Small intestine (tissue), 7 donors: ENCODE measurements at regions not wholly inside any gene's neighbourhood (a gene's known extent, or its start where the extent isn't known, plus 50 kb on each side); places are given as distances from the start of the nearest gene placed in this dataset.
"Not testable (repeated sequence)": the region's sequence is repeated elsewhere in the genome, so short reads cannot be mapped to it uniquely, and the experiment has no call there.

Source experiments
- DNase-seq, 2 donors: peaks; one replicate each; pipeline versions ENCODE4 v3.0.0 to v3.0.0-alpha.2; 2013
- FAIRE-seq: peaks from 2 replicates; lab custom pipeline; 2012; peaks lifted over from hg19 to GRCh38; lab: Jason Lieb, UNC
- H3K27ac ChIP-seq, 3 donors: one replicate each; pipeline ENCODE4 v1.5.1; 2013; ENCODE audit warnings: low read length in 2 of 3, mild to moderate bottlenecking in 2 of 3, control low read depth in 1 of 3, inconsistent platforms in 1 of 3, low read depth in 1 of 3, moderate library complexity in 1 of 3
- H3K27me3 ChIP-seq, 3 donors: one replicate each; pipeline ENCODE4 v1.6.1; 2013; ENCODE audit warnings: low read length in 3 of 3, inconsistent platforms in 1 of 3; ENCODE audit not compliant: control insufficient read depth in 3 of 3, insufficient read depth in 3 of 3
- H3K36me3 ChIP-seq, 3 donors: one replicate each; pipeline ENCODE4 v1.6.1; 2013; ENCODE audit warnings: low read length in 3 of 3, inconsistent platforms in 1 of 3, low read depth in 1 of 3, mild to moderate bottlenecking in 1 of 3, moderate library complexity in 1 of 3; ENCODE audit not compliant: control insufficient read depth in 3 of 3, insufficient read depth in 2 of 3
- H3K4me1 ChIP-seq, 3 donors: one replicate each; pipeline ENCODE4 v1.6.1; 2013; ENCODE audit warnings: low read length in 2 of 3, inconsistent platforms in 1 of 3, low read depth in 1 of 3, mild to moderate bottlenecking in 1 of 3, moderate library complexity in 1 of 3; ENCODE audit not compliant: control insufficient read depth in 3 of 3, insufficient read depth in 2 of 3
- H3K4me3 ChIP-seq, 3 donors: one replicate each; pipeline ENCODE4 v1.5.1; 2013; ENCODE audit warnings: low read length in 3 of 3, control low read depth in 1 of 3, inconsistent platforms in 1 of 3, low read depth in 1 of 3, mild to moderate bottlenecking in 1 of 3, moderate library complexity in 1 of 3
- H3K9me3 ChIP-seq, 2 donors: one replicate each; pipeline ENCODE4 v1.6.1; 2013; ENCODE audit warnings: low read depth in 1 of 2, low read length in 1 of 2; ENCODE audit not compliant: control insufficient read depth in 2 of 2, insufficient read depth in 1 of 2
- WGBS, 3 donors: extraction: QIAGEN DNeasy Blood & Tissue Kit; methylation state at CpG; one replicate each; pipeline ENCODE4 v1.1.7; 2013; 5-methylcytosine and 5-hydroxymethylcytosine counted together
- donor health status: healthy with polysubstance abuse.
- donor health status: control.
- donor health status: control.
- donor health status: Bipolar disorder and iron deficiency.
- donor health status: healthy.

- Histone ChIP-seq H3K4me1 (no peaks in the 10 kb centered on the region), H3K27ac (no peak overlapping the region), H3K36me3 (no peaks in the 10 kb centered on the region), H3K4me3 (no peak overlapping the region), H3K27me3 (no peaks in the 10 kb centered on the region), H3K9me3 (peaks cover 0 to 4% of the 10 kb centered on the region in 2 donors)
- no peak for FAIRE-seq
- no peak for DNase-seq
Observed at GRCh38 chr15:95192923-95193322, 961.6 kb downstream of the MCTP2 start.

GRCh38 chr15:95194746-95195145 lies 963.4 kb downstream of the MCTP2 start:
- DNase-seq (no peak), FAIRE-seq (no peak)
- Histone ChIP-seq H3K9me3 (peaks cover 0 to 2% of the 10 kb centered on the region in 2 donors), H3K36me3 (no peaks in the 10 kb centered on the region), H3K4me3 (no peak overlapping the region), H3K4me1 (no peaks in the 10 kb centered on the region), H3K27me3 (no peaks in the 10 kb centered on the region), H3K27ac (no peak overlapping the region)
- WGBS, 3 donors = 77 to 87% (median 79%) methylated on average over 3 of the region's 3 CpGs

- Histone ChIP-seq H3K27me3 (no peaks in the 10 kb centered on the region), H3K4me1 (no peaks in the 10 kb centered on the region), H3K4me3 (no peak overlapping the region), H3K27ac (no peak overlapping the region), H3K9me3 (peaks cover 0 to 9% of the 10 kb centered on the region in 2 donors), H3K36me3 (no peaks in the 10 kb centered on the region)
- DNase-seq (no peak), FAIRE-seq (no peak)
- 71% methylated on average over 17 of the region's 17 CpGs for WGBS, 3 donors
Observed at GRCh38 chr15:95196176-95196915, 965.0 kb downstream of the MCTP2 start.

GRCh38 chr15:95202569-95203349 lies 971.4 kb downstream of the MCTP2 start:
- H3K9me3 ChIP-seq = peaks cover 2 to 30% of the 10 kb centered on the region in 2 donors
- no peaks in the 10 kb centered on the region for H3K36me3 ChIP-seq
- no peaks in the 10 kb centered on the region for H3K27me3 ChIP-seq
- H3K4me1 ChIP-seq = no peaks in the 10 kb centered on the region
- WGBS, 3 donors = 67 to 82% (median 69%) methylated on average over 6 of the region's 6 CpGs
- FAIRE-seq (no peak), DNase-seq (no peak)
- H3K27ac ChIP-seq = no peak overlapping the region
- H3K4me3 ChIP-seq = no peak overlapping the region

- Histone ChIP-seq H3K4me3 (no peak overlapping the region), H3K36me3 (no peaks in the 10 kb centered on the region), H3K4me1 (no peaks in the 10 kb centered on the region), H3K9me3 (peaks cover 2 to 30% of the 10 kb centered on the region in 2 donors), H3K27me3 (no peaks in the 10 kb centered on the region), H3K27ac (no peak overlapping the region)
- DNase-seq (no peak), FAIRE-seq (no peak)
Observed at GRCh38 chr15:95205077-95205476, 973.7 kb downstream of the MCTP2 start.

- DNase-seq, H3K4me3 ChIP-seq, H3K27ac ChIP-seq, FAIRE-seq, H3K36me3 ChIP-seq, H3K4me1 ChIP-seq, H3K27me3 ChIP-seq: not testable (repeated sequence)
- 80 to 92% (median 85%) methylated on average over 3 of the region's 3 CpGs for WGBS, 3 donors
- H3K9me3 ChIP-seq = peaks cover 2 to 28% of the 10 kb centered on the region in 2 donors
Observed at GRCh38 chr15:95205830-95206229, 974.5 kb downstream of the MCTP2 start.

GRCh38 chr15:95208071-95208470 lies 976.7 kb downstream of the MCTP2 start:
- Histone ChIP-seq H3K9me3 (peaks cover 2 to 18% of the 10 kb centered on the region in 2 donors), H3K4me3 (no peak overlapping the region), H3K27me3 (no peaks in the 10 kb centered on the region), H3K36me3 (no peaks in the 10 kb centered on the region), H3K27ac (no peak overlapping the region), H3K4me1 (no peaks in the 10 kb centered on the region)
- FAIRE-seq (no peak), DNase-seq (no peak)
- WGBS, 3 donors = 72 to 86% (median 79%) methylated on average over 4 of the region's 4 CpGs

GRCh38 chr15:95208988-95209387 lies 977.6 kb downstream of the MCTP2 start:
- FAIRE-seq = no peak
- no peak overlapping the region for H3K4me3 ChIP-seq

More at GRCh38 chr15:95208988-95209387, 977.6 kb downstream of the MCTP2 start:
- Histone ChIP-seq H3K27me3 (no peaks in the 10 kb centered on the region), H3K4me1 (no peaks in the 10 kb centered on the region), H3K9me3 (peaks cover 2 to 15% of the 10 kb centered on the region in 2 donors), H3K27ac (no peak overlapping the region), H3K36me3 (no peaks in the 10 kb centered on the region)
- no peak for DNase-seq
